ENCODE measurements at regions not wholly inside any gene's neighbourhood (a gene's known extent, or its start where the extent isn't known, plus 50 kb on each side); places are given as distances from the start of the nearest gene placed in this dataset.

DNA sequence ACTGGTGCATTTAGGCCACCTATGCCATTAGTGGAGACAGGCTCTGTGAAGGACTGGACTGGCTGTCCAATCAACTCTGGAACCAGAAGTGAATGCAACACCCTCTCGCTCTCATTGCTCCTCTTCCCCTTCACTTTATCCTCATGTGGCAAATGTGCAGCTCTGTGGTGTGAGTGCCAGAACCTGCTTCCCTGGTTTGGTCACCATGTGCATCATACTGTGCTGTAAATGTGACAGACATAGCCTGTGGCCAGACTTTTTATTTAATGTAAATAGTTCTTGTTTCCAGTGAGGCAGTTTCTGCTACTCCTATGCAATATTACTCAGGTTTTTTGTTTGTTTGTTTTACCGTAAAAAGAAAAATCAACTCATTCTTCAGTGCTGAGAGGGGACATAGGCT lies 73.0 kb upstream of the PPP1R9A start:
- TF ChIP-seq, protein P1, sequence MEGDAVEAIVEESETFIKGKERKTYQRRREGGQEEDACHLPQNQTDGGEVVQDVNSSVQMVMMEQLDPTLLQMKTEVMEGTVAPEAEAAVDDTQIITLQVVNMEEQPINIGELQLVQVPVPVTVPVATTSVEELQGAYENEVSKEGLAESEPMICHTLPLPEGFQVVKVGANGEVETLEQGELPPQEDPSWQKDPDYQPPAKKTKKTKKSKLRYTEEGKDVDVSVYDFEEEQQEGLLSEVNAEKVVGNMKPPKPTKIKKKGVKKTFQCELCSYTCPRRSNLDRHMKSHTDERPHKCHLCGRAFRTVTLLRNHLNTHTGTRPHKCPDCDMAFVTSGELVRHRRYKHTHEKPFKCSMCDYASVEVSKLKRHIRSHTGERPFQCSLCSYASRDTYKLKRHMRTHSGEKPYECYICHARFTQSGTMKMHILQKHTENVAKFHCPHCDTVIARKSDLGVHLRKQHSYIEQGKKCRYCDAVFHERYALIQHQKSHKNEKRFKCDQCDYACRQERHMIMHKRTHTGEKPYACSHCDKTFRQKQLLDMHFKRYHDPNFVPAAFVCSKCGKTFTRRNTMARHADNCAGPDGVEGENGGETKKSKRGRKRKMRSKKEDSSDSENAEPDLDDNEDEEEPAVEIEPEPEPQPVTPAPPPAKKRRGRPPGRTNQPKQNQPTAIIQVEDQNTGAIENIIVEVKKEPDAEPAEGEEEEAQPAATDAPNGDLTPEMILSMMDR (IDR thresholded peaks at IDR 0.05; ENCODE audit: insufficient read depth, low read depth, low read length) = no peak
- no peak for TF ChIP-seq EZH2 (IDR thresholded peaks at IDR 0.05; ENCODE audit: insufficient read depth, low read length)

Data from astrocyte (in vitro differentiated cells and primary cell).